Activated naive CD4-positive, alpha-beta T cell treated with Interleukin-2 at 50 U/mL for 16 hours (primary cell): ENCODE measurements at regions not wholly inside any gene's neighbourhood (a gene's known extent, or its start where the extent isn't known, plus 50 kb on each side); places are given as distances from the start of the nearest gene placed in this dataset.
"Not testable (repeated sequence)": the region's sequence is repeated elsewhere in the genome, so short reads cannot be mapped to it uniquely, and the experiment has no call there.

Experiments used
- DNase-seq: peaks from one replicate; pipeline ENCODE4 v3.0.0-alpha.2; 2020

- DNase-seq, result no peak
These were observed 330.5 kb upstream of the KAZN start for GRCh38 chr1:14267991-14268390.

DNA sequence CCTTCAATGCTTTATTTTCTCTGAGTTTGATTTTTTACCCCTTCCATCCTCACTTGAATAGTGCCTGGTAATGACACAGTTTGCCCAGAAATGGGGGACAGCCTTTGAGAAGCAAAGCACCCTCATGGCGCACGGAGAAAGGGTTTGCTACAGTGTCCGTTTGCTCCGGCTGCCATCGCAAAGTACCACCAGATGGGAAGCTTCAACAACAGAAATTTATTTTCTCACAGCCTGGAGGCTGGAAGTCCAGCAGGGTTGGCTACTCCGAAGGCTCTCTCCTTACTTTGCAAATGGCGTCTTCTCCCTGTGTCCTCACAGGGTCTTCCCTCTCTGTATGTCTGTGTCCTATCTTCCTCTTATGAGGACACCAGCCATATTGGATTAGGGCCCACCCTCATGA is 327.7 kb upstream of the KAZN start:
- DNase-seq, result no peak

DNA sequence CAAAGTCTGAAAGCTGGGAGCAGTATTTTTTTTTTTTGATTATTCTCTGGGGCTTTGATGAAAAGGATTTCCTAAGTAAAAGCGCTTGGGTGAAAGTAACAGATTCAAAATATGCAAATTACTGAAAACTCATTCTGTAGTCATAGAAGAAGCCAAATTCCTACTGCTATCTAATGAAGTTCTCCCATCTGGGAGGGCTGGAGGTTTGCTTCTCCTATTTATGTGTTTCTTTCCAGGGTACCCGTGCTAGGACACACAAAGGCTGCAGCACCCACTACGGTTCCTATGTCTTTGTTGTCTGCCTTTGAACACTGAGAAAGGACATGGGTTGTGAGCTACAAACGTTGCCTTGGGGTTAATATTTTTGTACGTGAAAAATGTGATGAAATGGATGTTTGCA is 324.7 kb upstream of the KAZN start:
- no peak for DNase-seq

GRCh38 chr1:14279891-14280290 is 318.6 kb upstream of the KAZN start:
- not testable (repeated sequence) for DNase-seq

DNA sequence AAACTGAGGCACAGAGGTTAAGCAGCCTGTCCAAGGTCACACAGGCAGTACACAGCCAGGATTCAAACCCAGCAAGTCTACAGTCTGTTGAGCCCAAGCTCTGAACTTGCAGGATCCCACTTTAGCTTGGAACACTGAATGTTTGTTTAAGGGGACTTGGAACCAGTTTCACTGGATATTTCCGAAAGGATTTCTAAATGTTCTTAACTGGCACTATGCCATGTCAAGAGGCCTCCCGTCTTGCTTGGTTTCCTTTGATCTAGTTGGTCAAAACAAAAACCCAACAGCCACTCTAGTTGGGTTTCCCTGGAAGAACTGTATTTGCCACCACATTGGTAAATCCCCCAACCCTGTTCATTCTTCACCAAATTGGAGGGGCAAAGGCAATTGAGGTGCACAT is 317.6 kb upstream of the KAZN start:
- no peak for DNase-seq

GRCh38 chr1:14281412-14281811 is 317.1 kb upstream of the KAZN start:
- no peak for DNase-seq

DNA sequence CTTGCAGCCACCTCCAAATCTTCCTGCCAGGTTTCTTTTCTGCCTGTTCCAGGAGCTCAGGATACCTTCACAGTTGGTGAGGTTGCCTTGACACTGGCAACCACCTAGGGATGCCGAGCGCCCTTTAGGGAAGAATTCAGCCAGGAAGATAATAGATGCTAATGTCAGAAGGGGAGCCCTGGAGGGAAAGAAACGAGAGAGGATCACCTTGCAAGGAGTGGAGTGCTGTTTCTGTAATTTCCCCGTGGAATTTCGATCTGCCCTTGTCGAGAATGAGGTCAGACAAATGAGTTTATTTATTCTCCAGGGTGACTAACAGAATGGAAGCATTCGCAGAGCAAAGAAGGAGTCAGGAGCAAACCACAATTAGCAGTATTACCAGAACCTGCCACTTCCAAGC is 315.8 kb upstream of the KAZN start:
- no peak for DNase-seq

DNA sequence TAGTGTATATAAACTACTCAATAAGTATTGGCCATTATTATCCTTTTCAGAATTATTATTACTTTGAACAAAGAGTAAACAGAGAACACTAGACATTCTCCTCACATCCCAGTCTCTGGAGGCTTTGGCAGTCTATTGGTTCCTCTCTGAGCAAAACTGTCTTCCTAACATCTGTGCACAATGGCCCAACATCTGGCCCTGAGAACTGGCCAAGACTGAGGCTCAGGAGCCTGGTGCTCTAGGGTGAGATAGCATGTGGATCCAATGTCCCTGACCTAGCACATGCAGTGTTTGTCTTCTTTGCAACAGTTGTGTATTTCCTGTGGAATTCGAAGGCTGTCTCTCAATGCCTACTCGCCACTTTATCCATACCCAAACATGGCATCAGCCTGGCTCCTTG is 313.2 kb upstream of the KAZN start:
- no peak for DNase-seq

- not testable (repeated sequence) for DNase-seq
These were observed 307.3 kb upstream of the KAZN start for GRCh38 chr1:14291182-14291581.

GRCh38 chr1:14292520-14292919 is 306.0 kb upstream of the KAZN start:
- no peak for DNase-seq

- no peak for DNase-seq
These were observed 304.5 kb upstream of the KAZN start for GRCh38 chr1:14294006-14294405.

DNA sequence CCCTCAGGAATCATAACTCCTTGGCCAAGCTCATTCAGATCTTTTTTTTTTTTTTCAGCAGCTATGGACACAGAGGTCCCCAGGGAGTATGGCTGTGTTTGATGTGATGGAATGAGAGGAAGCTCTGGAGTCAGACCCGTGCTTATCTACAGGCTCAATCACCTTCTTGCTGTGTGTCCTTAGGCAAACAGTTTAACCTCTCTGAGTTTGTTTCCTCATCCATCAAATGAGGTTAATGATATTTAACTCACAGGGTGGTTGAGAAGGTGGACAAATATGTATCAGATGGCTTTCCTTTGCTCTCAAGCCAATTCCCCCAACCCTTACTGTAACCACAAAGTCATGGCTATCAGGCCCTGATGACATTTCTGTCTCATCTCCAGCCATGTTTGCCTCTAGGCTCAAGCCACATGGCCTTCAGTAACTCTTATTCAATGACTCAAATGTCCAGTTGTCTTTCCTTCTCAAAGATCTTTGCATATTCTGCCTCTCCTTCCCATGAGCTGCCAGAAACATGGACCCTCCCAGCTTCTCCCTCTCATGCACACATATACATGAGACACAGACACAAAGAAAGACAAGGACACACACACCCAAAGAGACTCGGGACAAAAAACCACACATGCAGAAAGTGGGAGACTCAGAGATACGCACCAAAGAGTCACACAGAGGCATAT is 303.5 kb upstream of the KAZN start:
- no peak for DNase-seq

GRCh38 chr1:14296795-14297194 is 301.7 kb upstream of the KAZN start:
- DNase-seq, result no peak

DNA sequence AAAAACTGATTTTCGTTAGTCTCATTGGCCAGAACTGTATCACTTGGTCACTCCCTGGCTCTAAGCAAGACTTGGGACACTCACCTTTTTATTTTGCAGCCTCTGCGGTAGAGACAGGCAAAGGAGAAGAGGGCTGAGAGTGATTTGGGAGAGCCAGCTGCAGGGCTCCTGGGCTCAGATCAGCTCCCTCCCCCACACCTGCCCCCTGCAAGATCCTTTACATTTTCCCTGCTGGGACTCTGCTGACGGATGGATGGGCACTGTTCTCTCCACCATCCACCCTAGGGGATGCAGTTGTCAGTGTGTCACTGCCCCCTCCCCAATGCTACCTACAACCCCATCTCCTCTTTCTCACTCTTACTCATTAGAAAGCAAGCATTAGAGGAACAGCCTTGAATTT is 301.1 kb upstream of the KAZN start:
- DNase-seq, result no peak

DNA sequence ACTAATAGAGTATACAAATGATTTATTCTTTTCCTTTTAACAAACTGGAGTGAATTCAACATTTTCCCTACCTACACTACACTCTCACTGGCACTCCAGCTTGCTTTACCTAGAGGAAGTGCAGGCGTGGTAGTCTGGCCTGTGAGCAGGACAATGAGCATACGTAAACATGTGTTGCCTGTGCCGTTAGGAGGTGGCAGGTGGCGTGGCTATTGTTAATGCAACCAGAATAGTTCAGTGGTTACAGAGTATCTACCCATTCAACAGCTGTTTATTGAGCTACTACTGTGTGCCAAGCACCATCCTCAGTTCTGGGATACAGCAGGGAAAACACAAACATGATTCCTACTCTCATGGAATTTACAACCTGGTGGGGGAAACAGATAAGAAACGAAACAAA is 299.7 kb upstream of the KAZN start:
- DNase-seq, result no peak

- DNase-seq, result no peak
These were observed 297.3 kb upstream of the KAZN start for GRCh38 chr1:14300991-14301703.

- DNase-seq, result no peak
These were observed 296.8 kb upstream of the KAZN start for GRCh38 chr1:14301704-14302024.

GRCh38 chr1:14302025-14302424 is 296.5 kb upstream of the KAZN start:
- no peak for DNase-seq

GRCh38 chr1:14303011-14303410 is 295.5 kb upstream of the KAZN start:
- no peak for DNase-seq

- DNase-seq, result no peak
These were observed 294.1 kb upstream of the KAZN start for GRCh38 chr1:14304381-14304865.

GRCh38 chr1:14308460-14308859 is 290.0 kb upstream of the KAZN start:
- no peak for DNase-seq

DNA sequence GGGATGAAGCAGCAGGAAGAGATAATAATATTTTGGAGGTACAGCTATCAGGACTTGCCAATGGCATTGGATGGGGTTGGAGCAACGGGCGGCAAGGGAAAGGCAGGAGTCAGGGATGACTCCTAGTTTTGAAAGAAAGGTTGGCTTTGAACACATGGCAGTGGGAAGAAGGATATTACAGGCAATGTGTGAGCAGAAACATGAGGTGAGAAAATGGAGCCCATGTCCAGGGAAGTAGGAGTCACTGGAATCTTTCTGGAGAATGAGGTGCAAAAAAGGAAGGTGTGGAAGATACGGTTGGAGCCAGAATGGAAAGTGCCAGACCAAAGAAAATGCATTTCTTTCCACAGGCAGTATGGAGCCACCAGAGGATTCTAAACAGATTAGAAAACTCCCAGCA is 288.5 kb upstream of the KAZN start:
- DNase-seq, result no peak

GRCh38 chr1:14310476-14310875 is 288.0 kb upstream of the KAZN start:
- DNase-seq, result no peak

GRCh38 chr1:14313731-14314431 is 284.6 kb upstream of the KAZN start:
- no peak for DNase-seq
